B cell (primary cell): ENCODE measurements at regions not wholly inside any gene's neighbourhood (a gene's known extent, or its start where the extent isn't known, plus 50 kb on each side); places are given as distances from the start of the nearest gene placed in this dataset.

Source experiments
- ATAC-seq: fragments of 200-7000 bp; cut with Tn5 transposase; one replicate; pipeline ENCODE4 v1.10.0; 2021; ENCODE audit warnings: low read depth, mild to moderate bottlenecking, moderate number of reproducible peaks, moderate library complexity
- CTCF ChIA-PET: fragments of 350-600 bp; sonication (Branson Sonifier 250); formaldehyde crosslinking; loops from one replicate; lab custom pipeline; 2021; ENCODE audit warnings: antibody characterized with exemption, inconsistent platforms; lab: Charles Lee
- POLR2A ChIA-PET: fragments of 350-600 bp; sonication (Branson Sonifier 250); formaldehyde crosslinking; loops from one replicate; lab custom pipeline; 2021; ENCODE audit warnings: antibody characterized with exemption; lab: Charles Lee
- DNase-seq: peaks from one replicate; pipeline ENCODE4 v3.0.0; 2013
- H2AFZ ChIP-seq: 2 replicates; pipeline ENCODE4 v1.6.1; 2012; ENCODE audit warnings: mild to moderate bottlenecking, low read depth, low read length; ENCODE audit not compliant: insufficient read depth, poor library complexity, severe bottlenecking
- H3K27ac ChIP-seq, 2 donors: 1 replicate in 1 of 2; 2 replicates in 1 of 2; pipeline ENCODE4 v1.5.1; 2012 to 2013; ENCODE audit warnings: low read length in 2 of 2, mild to moderate bottlenecking in 2 of 2, moderate library complexity in 1 of 2
- H3K27me3 ChIP-seq, 4 experiments: fragments of 200-600 bp in 1 of 4; sonication (generic) in 1 of 4; replicated peaks in 1 of 4; 1 replicate in 2 of 4; 2 replicates in 2 of 4; pipeline versions ENCODE4 v1.6.1 to v1.7.0; 2013 to 2016; ENCODE audit warnings: low read length in 3 of 4, mild to moderate bottlenecking in 2 of 4, mixed read lengths in 1 of 4, moderate library complexity in 1 of 4; ENCODE audit not compliant: insufficient read depth in 4 of 4, control insufficient read depth in 3 of 4; ENCODE audit errors: control extremely low read depth in 1 of 4
- H3K36me3 ChIP-seq, 2 experiments: replicated peaks in 1 of 2; 1 replicate in 1 of 2; 2 replicates in 1 of 2; pipeline versions ENCODE4 v1.6.1 to v1.7.1; 2013; ENCODE audit warnings: low read length in 1 of 2; ENCODE audit not compliant: insufficient read depth in 2 of 2, control insufficient read depth in 1 of 2; ENCODE audit errors: control extremely low read depth in 1 of 2, extremely low read depth in 1 of 2
- H3K4me1 ChIP-seq, 2 donors: fragments of 200-600 bp in 1 of 2; sonication (generic) in 1 of 2; 1 replicate in 1 of 2; 2 replicates in 1 of 2; pipeline versions ENCODE4 v1.5.1 to v1.6.1; 2013 to 2017; ENCODE audit warnings: low read length in 2 of 2; ENCODE audit not compliant: control insufficient read depth in 2 of 2, insufficient read depth in 2 of 2
- H3K4me2 ChIP-seq: replicated peaks from 2 replicates; pipeline ENCODE3; 2012; ENCODE audit warnings: mild to moderate bottlenecking, low read depth, low read length; ENCODE audit not compliant: poor library complexity, severe bottlenecking
- H3K4me3 ChIP-seq, 5 experiments: fragments of 200-600 bp in 1 of 5; sonication (generic) in 1 of 5; 1 replicate in 3 of 5; 2 replicates in 2 of 5; pipeline versions ENCODE4 v1.5.1 to v1.7.0; 2011 to 2016; ENCODE audit warnings: low read length in 4 of 5, mild to moderate bottlenecking in 4 of 5, low read depth in 2 of 5, control low read depth in 1 of 5, moderate library complexity in 1 of 5; ENCODE audit not compliant: insufficient read depth in 1 of 5; ENCODE audit errors: control extremely low read depth in 1 of 5, extremely low read depth in 1 of 5
- H3K79me2 ChIP-seq: fragments of 200-600 bp; sonication (generic); one replicate; pipeline ENCODE4 v1.6.0; 2016; ENCODE audit warnings: low read length; ENCODE audit not compliant: control insufficient read depth, insufficient read depth
- H3K9ac ChIP-seq: fragments of 200-600 bp; sonication (generic); 2 replicates; pipeline ENCODE4 v1.6.1; 2017; ENCODE audit warnings: mild to moderate bottlenecking, low read length, moderate library complexity
- H3K9me3 ChIP-seq, 3 donors: one replicate each; pipeline versions ENCODE4 v1.6.1 to v1.7.1; 2013; ENCODE audit warnings: low read length in 2 of 3; ENCODE audit not compliant: control insufficient read depth in 2 of 3, insufficient read depth in 1 of 3; ENCODE audit errors: control extremely low read depth in 1 of 3
- H4K20me1 ChIP-seq: 2 replicates; pipeline ENCODE4 v1.6.0; 2012; ENCODE audit warnings: mild to moderate bottlenecking, low read length; ENCODE audit not compliant: insufficient read depth, control insufficient read depth, poor library complexity, severe bottlenecking
- H3K27ac Mint-ChIP-seq: one replicate; pipeline ENCODE4 v1.8.0; 2021; ENCODE audit warnings: mixed read lengths
- H3K27me3 Mint-ChIP-seq: one replicate; pipeline ENCODE4 v1.8.0; 2021; ENCODE audit warnings: mixed read lengths
- H3K4me1 Mint-ChIP-seq: one replicate; pipeline ENCODE4 v1.8.0; 2021; ENCODE audit warnings: mixed read lengths
- H3K4me3 Mint-ChIP-seq: one replicate; pipeline ENCODE4 v1.8.0; 2021; ENCODE audit warnings: mixed read lengths
- H3K9me3 Mint-ChIP-seq: one replicate; pipeline ENCODE4 v1.8.0; 2022; ENCODE audit warnings: mixed read lengths; ENCODE audit not compliant: insufficient read depth
- CTCF ChIP-seq: fragments of 200-600 bp; IDR thresholded peaks from one replicate; pipeline ENCODE4 v1.8.0; 2022; ENCODE audit warnings: antibody characterized with exemption, mild to moderate bottlenecking
- EZH2 ChIP-seq: IDR thresholded peaks from 2 replicates; pipeline ENCODE4 v1.6.1; 2012; ENCODE audit warnings: borderline replicate concordance, low read depth, mild to moderate bottlenecking, moderate library complexity, low read length; ENCODE audit not compliant: insufficient read depth, poor library complexity, severe bottlenecking
- WGBS: methylation state at CpG from one replicate; pipeline ENCODE4 v1.1.5; 2013; ENCODE audit warnings: missing lambda C conversion rate; ENCODE audit not compliant: insufficient coverage; 5-methylcytosine and 5-hydroxymethylcytosine counted together
- intact Hi-C: fragments of 100-400 bp; cut with micrococcal nuclease; formaldehyde crosslinking; loops from one replicate; pipeline ENCODE4 v1.10.0; 2022

GRCh38 chr5:117588611-117589010 is 1014.0 kb upstream of the SEMA6A start:
- H2AFZ ChIP-seq: no peak overlapping the region
- H3K9ac ChIP-seq: no peak overlapping the region
- H3K4me3 ChIP-seq: no peak overlapping the region
- ChIA-PET CTCF (no interaction called here), POLR2A (no interaction called here)
- Mint-ChIP-seq H3K4me3 (no peak overlapping the region), H3K9me3 (peaks cover 3% of the 10 kb centered on the region), H3K27me3 (no peaks in the 10 kb centered on the region), H3K27ac (no peak overlapping the region), H3K4me1 (no peaks in the 10 kb centered on the region)
- H3K79me2 ChIP-seq: no peaks in the 10 kb centered on the region
- no peaks in the 10 kb centered on the region for H3K9me3 ChIP-seq
- intact Hi-C loops: no loop called here
- H4K20me1 ChIP-seq: no peaks in the 10 kb centered on the region
- no peaks in the 10 kb centered on the region for H3K36me3 ChIP-seq
- no peak for ATAC-seq
- H3K4me1 ChIP-seq: no peaks in the 10 kb centered on the region
- DNase-seq: no peak
- no peak overlapping the region for H3K4me2 ChIP-seq
- WGBS: no CpG with 5 or more reads among the region's 2 CpGs
- no peak overlapping the region for H3K27ac ChIP-seq
- TF ChIP-seq EZH2 (no peak), CTCF (no peak)
- H3K27me3 ChIP-seq: no peaks in the 10 kb centered on the region

GRCh38 chr5:117587111-117587510 is 1012.5 kb upstream of the SEMA6A start:
- Histone ChIP-seq H3K9me3 (no peaks in the 10 kb centered on the region), H3K4me2 (no peak overlapping the region), H3K9ac (no peak overlapping the region), H3K4me1 (no peaks in the 10 kb centered on the region), H3K79me2 (no peaks in the 10 kb centered on the region), H3K4me3 (no peak overlapping the region), H4K20me1 (no peaks in the 10 kb centered on the region), H3K27me3 (no peaks in the 10 kb centered on the region), H3K27ac (no peak overlapping the region), H2AFZ (no peak overlapping the region), H3K36me3 (no peaks in the 10 kb centered on the region)
- DNase-seq (no peak), ATAC-seq (no peak)
- H3K27me3 Mint-ChIP-seq: no peaks in the 10 kb centered on the region
- H3K27ac Mint-ChIP-seq: no peak overlapping the region
- WGBS: no CpG with 5 or more reads among the region's 1 CpG
- no peaks in the 10 kb centered on the region for H3K4me1 Mint-ChIP-seq
- TF ChIP-seq EZH2: no peak
- no peak for TF ChIP-seq CTCF
- POLR2A ChIA-PET: no interaction called here
- no peaks in the 10 kb centered on the region for H3K9me3 Mint-ChIP-seq
- intact Hi-C loops: no loop called here
- CTCF ChIA-PET: no interaction called here
- no peak overlapping the region for H3K4me3 Mint-ChIP-seq
